ENCODE measurements at regions not wholly inside any gene's neighbourhood (a gene's known extent, or its start where the extent isn't known, plus 50 kb on each side); places are given as distances from the start of the nearest gene placed in this dataset.

DNA sequence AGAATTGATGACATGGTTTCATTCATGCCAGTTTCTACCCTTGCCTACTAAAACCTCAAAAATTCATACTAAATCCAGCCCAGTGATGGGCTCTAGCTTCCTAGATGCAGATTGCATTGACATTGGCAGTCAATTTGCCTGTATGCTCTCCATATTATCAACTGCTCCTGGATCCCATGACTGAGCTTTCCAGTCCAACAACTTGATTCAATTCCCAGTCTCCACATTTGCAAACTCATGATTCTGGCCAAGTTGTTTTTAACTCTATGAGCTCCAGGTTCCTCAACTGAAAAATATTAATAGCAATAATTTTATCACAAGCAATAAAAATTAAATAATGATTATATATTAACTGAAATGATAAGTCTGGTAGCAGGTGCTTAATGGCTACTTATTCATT lies 51.0 kb upstream of the DSC1 start:
- TF ChIP-seq POLR2A (IDR thresholded peaks at IDR 0.05) (no peak), CTCF (IDR thresholded peaks at IDR 0.05) (no peak)

Data from prostate gland (tissue), 2 donors.